Stomach (tissue), 8 donors: ENCODE measurements at regions not wholly inside any gene's neighbourhood (a gene's known extent, or its start where the extent isn't known, plus 50 kb on each side); places are given as distances from the start of the nearest gene placed in this dataset.

Experiments used
- DNase-seq, 2 donors: peaks; one replicate each; pipeline versions ENCODE4 v3.0.0 to v3.0.0-alpha.2; 2013 to 2019
- H3K27ac ChIP-seq, 5 donors: fragments of 200-600 bp in 4 of 5; sonication (generic) in 4 of 5; one replicate each; pipeline ENCODE4 v1.5.1; 2013 to 2019; ENCODE audit warnings: mild to moderate bottlenecking in 1 of 5, moderate library complexity in 1 of 5
- H3K27me3 ChIP-seq, 3 donors: fragments of 200-600 bp; sonication (generic); one replicate each; pipeline ENCODE4 v1.5.1; 2017 to 2019; ENCODE audit warnings: mixed run types in 1 of 3
- H3K36me3 ChIP-seq, 4 donors: fragments of 200-600 bp; sonication (generic); 1 replicate in 3 of 4; 2 replicates in 1 of 4; pipeline ENCODE4 v1.5.1; 2016 to 2019
- H3K4me1 ChIP-seq, 4 donors: fragments of 200-600 bp; sonication (generic); one replicate each; pipeline ENCODE4 v1.5.1; 2016 to 2019
- H3K4me3 ChIP-seq, 4 donors: fragments of 200-600 bp; sonication (generic) in 3 of 4; one replicate each; pipeline ENCODE4 v1.5.1; 2016 to 2019; ENCODE audit warnings: mild to moderate bottlenecking in 1 of 4
- H3K9me3 ChIP-seq, 4 donors: fragments of 200-600 bp; sonication (generic); one replicate each; pipeline ENCODE4 v1.5.1; 2016 to 2019
- CTCF ChIP-seq, 7 experiments: fragments of 450-650 bp in 4 of 7; fragments of 200-600 bp in 3 of 7; sonication (generic) in 3 of 7; IDR thresholded peaks; one replicate each; pipeline ENCODE4 v1.5.1; 2016 to 2019; ENCODE audit warnings: antibody characterized with exemption in 7 of 7, control low read depth in 2 of 7, mild to moderate bottlenecking in 1 of 7
- EP300 ChIP-seq: sonication (generic); formaldehyde crosslinking; IDR thresholded peaks from one replicate; pipeline ENCODE4 v1.6.1; 2017; ENCODE audit warnings: antibody characterized with exemption
- POLR2A ChIP-seq, 4 donors: fragments of 450-650 bp; IDR thresholded peaks; one replicate each; pipeline ENCODE4 v1.6.1; 2016; ENCODE audit warnings: antibody characterized with exemption in 4 of 4, control low read depth in 2 of 4, mild to moderate bottlenecking in 1 of 4, moderate library complexity in 1 of 4
- POLR2AphosphoS5 ChIP-seq, 3 donors: sonication (generic); formaldehyde crosslinking; IDR thresholded peaks; one replicate each; pipeline ENCODE4 v1.6.1; 2016; ENCODE audit warnings: antibody characterized with exemption in 3 of 3
- WGBS, 5 donors: extraction: QIAGEN DNeasy Blood & Tissue Kit in 3 of 5; methylation state at CpG; one replicate each; pipeline versions ENCODE4 v1.1.5 to v1.1.7; 2013 to 2018; 5-methylcytosine and 5-hydroxymethylcytosine counted together
- intact Hi-C: fragments of 100-400 bp; cut with DNase I; formaldehyde crosslinking; loops from one replicate; pipeline ENCODE4 v1.15.1; 2023; ENCODE audit warnings: low total_unique reads
- donor health status: healthy with polysubstance abuse.
- donor health status: Bipolar disorder and iron deficiency.
- donor health status: healthy.

GRCh38 chr5:135133698-135134515 lies 99.9 kb upstream of the PITX1 start:
- H3K9me3 ChIP-seq = no peaks in the 10 kb centered on the region
- WGBS, 5 donors = 32 to 47% (median 43%) methylated on average over 11 to 18 of the region's 18 CpGs
- H3K27ac ChIP-seq = no peak overlapping the region
- TF ChIP-seq EP300 (no peak), CTCF (IDR thresholded peaks at IDR 0.05) (no peak), POLR2AphosphoS5 (IDR thresholded peaks at IDR 0.05) (no peak), POLR2A (IDR thresholded peaks at IDR 0.05) (no peak)
- peak; percentile 35 to 50 for DNase-seq
- no peaks in the 10 kb centered on the region for H3K36me3 ChIP-seq
- peaks cover 0 to 35% (median 14%) of the 10 kb centered on the region in 4 donors for H3K4me1 ChIP-seq
- intact Hi-C loops = no loop called here
- no peak overlapping the region for H3K4me3 ChIP-seq
- H3K27me3 ChIP-seq = no peaks in the 10 kb centered on the region

GRCh38 chr5:135133181-135133580 lies 99.2 kb upstream of the PITX1 start:
- WGBS, 5 donors = 89 to 93% (median 92%) methylated on average over 9 of the region's 9 CpGs
- no peak overlapping the region for H3K27ac ChIP-seq

GRCh38 chr5:135131801-135132680 lies 98.0 kb upstream of the PITX1 start:
- H3K36me3 ChIP-seq = no peaks in the 10 kb centered on the region
- H3K27me3 ChIP-seq = no peaks in the 10 kb centered on the region
- peak overlapping the region in 4 of 5 donors; percentile 7 to 56 (median 14) for H3K27ac ChIP-seq
- H3K9me3 ChIP-seq = no peaks in the 10 kb centered on the region
- DNase-seq = no peak
- peaks cover 11 to 43% (median 26%) of the 10 kb centered on the region in 4 donors for H3K4me1 ChIP-seq
- intact Hi-C loops = no loop called here
- no peak overlapping the region for H3K4me3 ChIP-seq
- TF ChIP-seq CTCF (IDR thresholded peaks at IDR 0.05) (no peak), EP300 (no peak), POLR2AphosphoS5 (IDR thresholded peaks at IDR 0.05) (no peak), POLR2A (IDR thresholded peaks at IDR 0.05) (no peak)
- WGBS, 5 donors = 70 to 82% (median 74%) methylated on average over 12 of the region's 12 CpGs

More at GRCh38 chr5:135133181-135133580, 99.2 kb upstream of the PITX1 start:
- H3K9me3 ChIP-seq = no peaks in the 10 kb centered on the region
- no peak for TF ChIP-seq CTCF (IDR thresholded peaks at IDR 0.05)
- no peak for TF ChIP-seq POLR2AphosphoS5 (IDR thresholded peaks at IDR 0.05)
- no peak for TF ChIP-seq EP300
- no peak for TF ChIP-seq POLR2A (IDR thresholded peaks at IDR 0.05)
- H3K27me3 ChIP-seq = no peaks in the 10 kb centered on the region
- no peak for DNase-seq
- intact Hi-C loops = no loop called here
- H3K36me3 ChIP-seq = no peaks in the 10 kb centered on the region
- H3K4me1 ChIP-seq = peaks cover 0 to 33% (median 14%) of the 10 kb centered on the region in 4 donors
- no peak overlapping the region for H3K4me3 ChIP-seq
